WTC11 (cell line): ENCODE measurements at regions not wholly inside any gene's neighbourhood (a gene's known extent, or its start where the extent isn't known, plus 50 kb on each side); places are given as distances from the start of the nearest gene placed in this dataset.

Experiments
- ATAC-seq: fragments of 200-7000 bp; cut with Tn5 transposase; 2 replicates; pipeline ENCODE4 v1.10.0; 2021; ENCODE audit warnings: mild to moderate bottlenecking, moderate library complexity
- CTCF ChIA-PET: fragments of 300-600 bp; sonication (Branson Sonifier 250); formaldehyde crosslinking; loops from one replicate; lab custom pipeline; 2021; ENCODE audit warnings: antibody characterized with exemption; lab: Charles Lee
- POLR2A ChIA-PET: fragments of 350-600 bp; sonication (Branson Sonifier 250); formaldehyde crosslinking; loops from one replicate; lab custom pipeline; 2021; ENCODE audit warnings: antibody characterized with exemption; lab: Charles Lee
- DNase-seq: peaks from one replicate; pipeline ENCODE4 v3.0.0; 2021; ENCODE audit warnings: low spot score
- H3K27ac Mint-ChIP-seq: 2 replicates; pipeline ENCODE4 v1.8.0; 2021; ENCODE audit warnings: mixed read lengths
- H3K27me3 Mint-ChIP-seq: 2 replicates; pipeline ENCODE4 v1.8.0; 2021; ENCODE audit warnings: low read depth, mild to moderate bottlenecking, moderate library complexity, mixed read lengths
- H3K36me3 Mint-ChIP-seq: 2 replicates; pipeline ENCODE4 v1.8.0; 2021; ENCODE audit warnings: mixed read lengths
- H3K4me1 Mint-ChIP-seq: 2 replicates; pipeline ENCODE4 v1.8.0; 2022; ENCODE audit warnings: mixed read lengths
- H3K4me3 Mint-ChIP-seq: 2 replicates; pipeline ENCODE4 v1.8.0; 2021; ENCODE audit warnings: mild to moderate bottlenecking, moderate library complexity, mixed read lengths
- H3K9me3 Mint-ChIP-seq: 2 replicates; pipeline ENCODE4 v1.8.0; 2021; ENCODE audit warnings: mixed read lengths
- ARID4B ChIP-seq: sonication (generic); formaldehyde crosslinking; IDR thresholded peaks from 2 replicates; pipeline ENCODE4 v1.8.0; 2023; ENCODE audit warnings: missing genetic modification reagents, mild to moderate bottlenecking, borderline replicate concordance
- E2F1 ChIP-seq: sonication (generic); formaldehyde crosslinking; IDR thresholded peaks from 2 replicates; pipeline ENCODE4 v1.8.0; 2022; ENCODE audit warnings: mild to moderate bottlenecking, missing genetic modification reagents
- ERG ChIP-seq: fragments of 250-450 bp; sonication (Bioruptor Pico); IDR thresholded peaks from 2 replicates; pipeline ENCODE4 v1.8.0; 2021; ENCODE audit warnings: mild to moderate bottlenecking
- HMGA2 ChIP-seq: fragments of 250-450 bp; sonication (Bioruptor Pico); IDR thresholded peaks from 2 replicates; pipeline ENCODE4 v1.4.0; 2021; ENCODE audit warnings: mild to moderate bottlenecking, moderate library complexity
- IRF1 ChIP-seq: sonication (generic); formaldehyde crosslinking; IDR thresholded peaks from 2 replicates; pipeline ENCODE4 v1.8.0; 2023; ENCODE audit warnings: missing genetic modification reagents
- JUN ChIP-seq: sonication (generic); formaldehyde crosslinking; IDR thresholded peaks from 2 replicates; pipeline ENCODE4 v1.8.0; 2023; ENCODE audit warnings: mild to moderate bottlenecking, missing genetic modification reagents
- MYBL2 ChIP-seq: sonication (generic); formaldehyde crosslinking; IDR thresholded peaks from 2 replicates; pipeline ENCODE4 v1.8.1; 2023; ENCODE audit warnings: mild to moderate bottlenecking, moderate library complexity, missing genetic modification reagents
- NR1H2 ChIP-seq: sonication (generic); formaldehyde crosslinking; IDR thresholded peaks from 2 replicates; pipeline ENCODE4 v1.9.0; 2021; ENCODE audit warnings: mild to moderate bottlenecking, moderate library complexity, missing genetic modification reagents
- RELA ChIP-seq: sonication (generic); formaldehyde crosslinking; IDR thresholded peaks from 2 replicates; pipeline ENCODE4 v1.8.1; 2022; ENCODE audit warnings: missing genetic modification reagents, mild to moderate bottlenecking, borderline replicate concordance
- TEAD4 ChIP-seq: sonication (generic); formaldehyde crosslinking; IDR thresholded peaks from 2 replicates; pipeline ENCODE4 v1.8.0; 2022; ENCODE audit warnings: mild to moderate bottlenecking, missing genetic modification reagents
- USF1 ChIP-seq: sonication (generic); formaldehyde crosslinking; IDR thresholded peaks from 2 replicates; pipeline ENCODE4 v1.8.0; 2022; ENCODE audit warnings: mild to moderate bottlenecking, missing genetic modification reagents
- ZBTB21 ChIP-seq: sonication (generic); formaldehyde crosslinking; IDR thresholded peaks from 2 replicates; pipeline ENCODE4 v1.8.1; 2023; ENCODE audit warnings: mild to moderate bottlenecking, missing genetic modification reagents, borderline replicate concordance
- ZNF219 ChIP-seq: sonication (generic); formaldehyde crosslinking; IDR thresholded peaks from 2 replicates; pipeline ENCODE4 v1.8.0; 2023; ENCODE audit warnings: missing genetic modification reagents, mild to moderate bottlenecking, borderline replicate concordance
- ZNF671 ChIP-seq: fragments of 250-450 bp; sonication (Bioruptor Pico); IDR thresholded peaks from 2 replicates; pipeline ENCODE4 v1.8.0; 2021; ENCODE audit warnings: mild to moderate bottlenecking
- ZSCAN18 ChIP-seq: fragments of 250-450 bp; sonication (Bioruptor Pico); IDR thresholded peaks from 2 replicates; pipeline ENCODE4 v2.1.2; 2022; ENCODE audit warnings: mild to moderate bottlenecking, moderate library complexity

GRCh38 chrY:19307627-19308026 lies 436.9 kb downstream of the KDM5D start:
- Mint-ChIP-seq H3K4me1 (no peaks in the 10 kb centered on the region), H3K27me3 (no peaks in the 10 kb centered on the region), H3K9me3 (peaks cover 8% of the 10 kb centered on the region; the same call in 1 of the 2 replicates), H3K36me3 (no peaks in the 10 kb centered on the region), H3K4me3 (no peak overlapping the region), H3K27ac (no peak overlapping the region)
- POLR2A ChIA-PET: no interaction called here
- DNase-seq (no peak), ATAC-seq (no peak)
- CTCF ChIA-PET: no interaction called here
- TF ChIP-seq ARID4B (CRISPR knock-in tag): no peak

- Mint-ChIP-seq H3K27me3 (no peaks in the 10 kb centered on the region), H3K4me3 (no peak overlapping the region), H3K27ac (no peak overlapping the region), H3K4me1 (peaks cover 8% of the 10 kb centered on the region), H3K36me3 (peaks cover 14% of the 10 kb centered on the region), H3K9me3 (peaks cover 24% of the 10 kb centered on the region)
- ChIA-PET CTCF (no interaction called here), POLR2A (no interaction called here)
- no peak for DNase-seq
- TF ChIP-seq MYBL2 (CRISPR knock-in tag): no peak
- no peak for TF ChIP-seq NR1H2
- TF ChIP-seq HMGA2: no peak
- TF ChIP-seq JUN (CRISPR knock-in tag): no peak
- TF ChIP-seq ZNF671 (CRISPR knock-in tag): no peak
- TF ChIP-seq IRF1 (CRISPR knock-in tag): no peak
- TF ChIP-seq ERG (CRISPR knock-in tag): no peak
- no peak for TF ChIP-seq USF1 (CRISPR knock-in tag)
- no peak for TF ChIP-seq ZNF219 (CRISPR knock-in tag)
- TF ChIP-seq TEAD4 (CRISPR knock-in tag): no peak
- no peak for TF ChIP-seq ARID4B (CRISPR knock-in tag)
- TF ChIP-seq RELA: no peak
- no peak for TF ChIP-seq ZBTB21
- no peak for TF ChIP-seq ZSCAN18 (CRISPR knock-in tag)
- no peak for TF ChIP-seq E2F1 (CRISPR knock-in tag)
- TF ChIP-seq, all 79 proteins: peak for 0
- ATAC-seq: no peak
Observed at GRCh38 chrY:19303136-19303535, 441.4 kb downstream of the KDM5D start.
